Keratinocyte (primary cell): ENCODE measurements at regions not wholly inside any gene's neighbourhood (a gene's known extent, or its start where the extent isn't known, plus 50 kb on each side); places are given as distances from the start of the nearest gene placed in this dataset.

Experiments used
- DNase-seq: peaks from one replicate; pipeline ENCODE4 v3.0.0-alpha.2; 2011; ENCODE audit warnings: low read depth, missing footprints, low spot score
- FAIRE-seq: peaks from 2 replicates; lab custom pipeline; 2011; peaks lifted over from hg19 to GRCh38; lab: Jason Lieb, UNC
- H2AFZ ChIP-seq: 2 replicates; pipeline ENCODE4 v1.6.0; 2012; ENCODE audit warnings: low read length, control low read depth, inconsistent platforms; ENCODE audit not compliant: control insufficient read depth
- H3K27ac ChIP-seq: 2 replicates; pipeline ENCODE4 v1.5.1; 2011; ENCODE audit warnings: low read length; ENCODE audit not compliant: control insufficient read depth, insufficient read depth
- H3K27me3 ChIP-seq: 3 replicates; pipeline ENCODE4 v1.6.0; 2011; ENCODE audit warnings: low read length; ENCODE audit not compliant: control insufficient read depth, insufficient read depth; ENCODE audit errors: extremely low read depth
- H3K36me3 ChIP-seq, 2 experiments: 2 replicates in 1 of 2; 3 replicates in 1 of 2; pipeline ENCODE4 v1.5.1; 2011; ENCODE audit warnings: low read length in 2 of 2, mild to moderate bottlenecking in 1 of 2; ENCODE audit not compliant: control insufficient read depth in 2 of 2, insufficient read depth in 2 of 2; ENCODE audit errors: extremely low read depth in 1 of 2
- H3K4me1 ChIP-seq: 3 replicates; pipeline ENCODE4 v1.5.1; 2011; ENCODE audit warnings: low read length; ENCODE audit not compliant: control insufficient read depth, insufficient read depth; ENCODE audit errors: extremely low read depth
- H3K4me2 ChIP-seq: 3 replicates; pipeline ENCODE4 v1.6.0; 2011; ENCODE audit warnings: low read depth, low read length; ENCODE audit not compliant: control insufficient read depth, insufficient read depth; ENCODE audit errors: extremely low read depth
- H3K4me3 ChIP-seq, 3 experiments: fragments of 200-600 bp in 1 of 3; sonication (generic) in 1 of 3; 2 replicates in 2 of 3; 3 replicates in 1 of 3; pipeline ENCODE4 v1.5.1; 2011 to 2016; ENCODE audit warnings: low read length in 3 of 3, mild to moderate bottlenecking in 3 of 3, control low read depth in 2 of 3, inconsistent platforms in 1 of 3, low read depth in 1 of 3, mixed read lengths in 1 of 3, mixed run types in 1 of 3, moderate library complexity in 1 of 3; ENCODE audit not compliant: control insufficient read depth in 2 of 3, insufficient read depth in 2 of 3; ENCODE audit errors: extremely low read depth in 1 of 3
- H3K79me2 ChIP-seq: 2 replicates; pipeline ENCODE4 v1.6.0; 2012; ENCODE audit warnings: low read length; ENCODE audit not compliant: control insufficient read depth, insufficient read depth
- H3K9ac ChIP-seq: 3 replicates; pipeline ENCODE4 v1.6.0; 2011; ENCODE audit warnings: low read length; ENCODE audit not compliant: control insufficient read depth, insufficient read depth; ENCODE audit errors: extremely low read depth
- H3K9me1 ChIP-seq: 3 replicates; pipeline ENCODE4 v1.6.0; 2011; ENCODE audit warnings: low read length; ENCODE audit not compliant: control insufficient read depth, insufficient read depth; ENCODE audit errors: extremely low read depth
- H3K9me3 ChIP-seq: 2 replicates; pipeline ENCODE4 v1.5.1; 2012; ENCODE audit warnings: low read depth, low read length; ENCODE audit not compliant: control insufficient read depth
- H4K20me1 ChIP-seq: 3 replicates; pipeline ENCODE4 v1.6.0; 2011; ENCODE audit warnings: low read length; ENCODE audit not compliant: control insufficient read depth, insufficient read depth; ENCODE audit errors: extremely low read depth
- CTCF ChIP-seq, 3 experiments: IDR thresholded peaks in 1 of 3; conservative IDR thresholded peaks in 1 of 3; optimal IDR thresholded peaks in 1 of 3; 2 replicates in 2 of 3; 3 replicates in 1 of 3; pipeline versions ENCODE3 to v1.5.1; 2011; ENCODE audit warnings: low read length in 3 of 3, mild to moderate bottlenecking in 3 of 3, moderate library complexity in 2 of 3, control low read depth in 1 of 3, inconsistent platforms in 1 of 3; ENCODE audit not compliant: insufficient read depth in 2 of 3; ENCODE audit errors: extremely low read depth in 1 of 3
- EZH2 ChIP-seq: IDR thresholded peaks from one replicate; pipeline ENCODE4 v1.6.1; 2012; ENCODE audit warnings: inconsistent platforms, mild to moderate bottlenecking, low read length, moderate library complexity
- dilution Hi-C: fragments of 300-500 bp; cut with MboI; formaldehyde crosslinking; loops from one replicate; pipeline ENCODE4 v1.7.0; 2020; ENCODE audit warnings: low sequenced_read_pairs; ENCODE audit not compliant: extremely low pct_ligation_motif_present

GRCh38 chr5:4093236-4093635, 497.6 kb downstream of the IRX1 start:
- Histone ChIP-seq H3K9me3 (peaks cover under 1% of the 10 kb centered on the region), H3K9ac (no peak overlapping the region), H3K79me2 (no peaks in the 10 kb centered on the region), H3K4me2 (no peak overlapping the region), H3K4me3 (no peak overlapping the region), H3K27ac (no peak overlapping the region), H4K20me1 (no peaks in the 10 kb centered on the region), H3K27me3 (no peaks in the 10 kb centered on the region), H3K36me3 (no peaks in the 10 kb centered on the region), H2AFZ (no peak overlapping the region), H3K4me1 (no peaks in the 10 kb centered on the region), H3K9me1 (no peaks in the 10 kb centered on the region)
- no peak for DNase-seq
- TF ChIP-seq CTCF (optimal IDR thresholded peaks at IDR 0.05 in 1 of 3, IDR thresholded peaks at IDR 0.05 in 1 of 3, conservative IDR thresholded peaks at IDR 0.05 in 1 of 3; ENCODE audit: extremely low read depth in 1 of 3, insufficient read depth in 2 of 3, low read length in 3 of 3) = no peak
- no peak for TF ChIP-seq EZH2
- FAIRE-seq = no peak
- dilution Hi-C loops = no loop called here

GRCh38 chr5:4093970-4094369, 498.3 kb downstream of the IRX1 start:
- Histone ChIP-seq H3K4me1 (no peaks in the 10 kb centered on the region), H4K20me1 (no peaks in the 10 kb centered on the region), H3K9ac (no peak overlapping the region), H3K4me2 (no peak overlapping the region), H3K4me3 (no peak overlapping the region), H2AFZ (no peak overlapping the region), H3K9me1 (no peaks in the 10 kb centered on the region), H3K27me3 (no peaks in the 10 kb centered on the region), H3K27ac (no peak overlapping the region), H3K9me3 (no peaks in the 10 kb centered on the region), H3K36me3 (no peaks in the 10 kb centered on the region), H3K79me2 (no peaks in the 10 kb centered on the region)
- dilution Hi-C loops = no loop called here
- TF ChIP-seq EZH2 (no peak), CTCF (optimal IDR thresholded peaks at IDR 0.05 in 1 of 3, IDR thresholded peaks at IDR 0.05 in 1 of 3, conservative IDR thresholded peaks at IDR 0.05 in 1 of 3; ENCODE audit: extremely low read depth in 1 of 3, insufficient read depth in 2 of 3, low read length in 3 of 3) (no peak)
- FAIRE-seq (no peak), DNase-seq (no peak)
